NCI-H1417 (cell line): ENCODE measurements at regions not wholly inside any gene's neighbourhood (a gene's known extent, or its start where the extent isn't known, plus 50 kb on each side); places are given as distances from the start of the nearest gene placed in this dataset.

Source experiments
- DNase-seq, 3 experiments: peaks; one replicate each; lab custom pipeline; 2025; lab: John Stamatoyannopoulos, UW

DNA sequence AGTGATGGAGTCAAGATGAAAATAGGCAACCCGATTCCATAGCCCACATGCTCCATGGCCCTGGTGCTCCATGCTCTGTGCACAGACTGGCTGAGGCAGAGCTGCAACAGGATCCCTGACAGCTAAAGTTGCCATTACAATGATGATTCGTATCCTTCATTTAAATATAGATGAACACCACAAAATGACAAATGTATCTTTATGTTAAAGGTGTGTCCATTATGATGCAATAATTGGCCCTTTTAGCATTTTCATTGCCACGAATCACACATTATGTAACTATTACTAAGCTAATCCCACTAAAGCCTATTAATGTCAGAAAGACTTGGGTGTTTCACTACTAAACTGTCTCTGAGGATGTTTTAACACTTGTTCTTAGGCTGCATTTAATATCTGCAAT lies 270.2 kb upstream of the THBS1 start:
- no peak for DNase-seq

- no peak for DNase-seq
Observed at GRCh38 chr15:39312984-39313383, 267.9 kb upstream of the THBS1 start.

GRCh38 chr15:39313467-39313866 lies 267.4 kb upstream of the THBS1 start:
- no peak for DNase-seq

- no peak for DNase-seq
Observed at GRCh38 chr15:39313881-39314280, 267.0 kb upstream of the THBS1 start.

DNA sequence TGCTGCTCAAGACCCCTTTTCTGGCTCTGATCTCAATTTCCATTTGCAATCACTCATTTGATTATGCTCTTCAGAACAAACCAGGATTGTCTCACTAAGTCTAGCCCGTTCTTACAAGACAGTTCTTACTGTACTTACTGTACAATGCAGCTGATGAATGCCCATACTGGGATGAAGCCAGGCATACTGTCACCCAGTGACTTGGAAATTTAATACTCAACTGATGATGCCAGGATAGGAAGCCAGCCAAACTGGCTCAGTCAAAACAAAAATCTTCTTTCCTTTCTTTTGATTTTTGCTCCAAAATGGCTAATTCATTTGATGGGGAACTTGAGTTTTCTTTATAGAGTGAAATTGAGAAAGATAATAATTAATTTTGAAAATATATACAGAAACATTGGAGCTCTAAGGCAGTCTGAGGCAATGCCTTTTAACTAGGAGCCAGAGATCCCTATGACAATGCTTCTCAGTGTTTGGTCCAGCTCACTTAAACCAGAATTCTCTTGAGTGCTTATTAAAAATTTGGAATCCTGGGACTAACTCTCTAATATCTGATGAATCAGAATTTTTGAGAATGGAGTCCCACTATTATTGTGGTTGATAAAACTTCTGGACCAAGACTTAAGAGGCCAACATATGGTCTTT lies 265.6 kb upstream of the THBS1 start:
- no peak for DNase-seq

DNA sequence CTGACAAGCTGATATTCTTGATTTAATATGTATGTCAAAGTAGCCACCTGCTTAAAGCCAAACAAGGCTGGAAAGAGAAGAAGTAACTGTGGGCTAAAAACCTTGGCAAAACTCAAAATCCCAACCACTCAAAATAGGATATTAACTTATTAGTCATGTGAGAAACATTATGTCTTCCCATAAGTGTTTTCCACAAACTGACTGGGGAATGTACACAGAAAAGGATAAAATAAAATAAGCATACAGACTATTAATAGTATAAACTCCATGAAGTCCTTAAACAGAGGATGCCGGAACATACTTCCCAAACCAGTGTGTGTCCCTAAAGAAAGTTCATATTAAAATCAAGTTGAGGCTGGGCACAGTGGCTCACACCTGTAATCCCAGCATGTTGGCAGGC lies 263.7 kb upstream of the THBS1 start:
- no peak for DNase-seq

DNA sequence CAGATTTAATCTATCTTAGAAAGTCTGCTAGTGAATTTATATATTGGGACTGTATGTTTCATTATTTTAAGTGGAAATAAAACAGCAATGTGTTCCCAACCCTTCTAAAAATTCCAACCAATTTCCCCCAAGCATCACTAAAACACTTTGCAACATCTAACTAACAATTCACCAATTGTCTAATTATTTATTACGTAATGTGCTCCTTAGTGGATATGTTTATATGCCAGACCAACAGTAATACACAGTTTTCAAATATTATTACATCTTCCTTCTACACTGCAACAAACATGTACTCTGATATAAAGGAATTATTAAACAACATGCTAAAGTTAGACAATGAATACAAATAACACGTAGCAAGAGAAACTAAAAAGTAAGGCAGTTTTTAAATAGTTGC lies 262.6 kb upstream of the THBS1 start:
- no peak for DNase-seq

GRCh38 chr15:39320355-39320754 lies 260.5 kb upstream of the THBS1 start:
- DNase-seq: no peak

- no peak for DNase-seq
Observed at GRCh38 chr15:39320886-39321285, 260.0 kb upstream of the THBS1 start.

GRCh38 chr15:39321977-39322376 lies 258.9 kb upstream of the THBS1 start:
- no peak for DNase-seq

DNA sequence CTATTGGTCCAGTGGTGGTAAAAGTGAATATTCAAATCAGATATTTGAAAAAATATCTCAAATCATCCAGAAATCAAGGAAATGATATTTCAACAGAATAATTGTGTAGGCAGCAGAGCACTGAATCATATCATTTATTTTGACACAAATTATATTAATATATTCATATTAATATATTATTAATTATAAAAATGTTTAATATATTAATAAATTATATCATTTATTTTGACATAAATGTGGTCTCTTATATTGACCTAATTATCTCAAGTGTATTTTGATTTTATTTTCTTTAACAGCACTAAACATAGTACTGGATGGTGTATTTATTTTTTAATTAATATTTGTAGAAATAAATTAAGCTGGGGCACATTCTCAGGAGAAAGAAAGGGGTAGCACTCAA lies 257.7 kb upstream of the THBS1 start:
- no peak for DNase-seq

DNA sequence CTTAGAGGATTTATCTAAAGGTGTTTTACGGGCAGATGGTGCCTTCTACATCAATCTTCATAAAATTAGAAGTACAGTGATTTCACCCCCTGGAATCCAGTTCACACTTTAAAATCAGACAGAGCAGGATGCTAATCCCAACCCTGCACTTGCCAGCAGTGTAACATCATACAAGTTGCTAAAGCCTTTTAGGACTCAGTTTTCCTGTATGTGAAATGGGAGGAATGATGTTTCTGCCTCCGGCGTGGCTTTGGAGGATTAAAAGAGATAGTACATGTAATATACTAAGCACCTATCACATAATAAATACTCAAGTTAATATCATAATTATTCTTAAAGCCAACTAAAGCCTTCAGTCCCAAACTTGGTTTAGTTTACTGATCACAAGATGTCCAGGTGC lies 257.2 kb upstream of the THBS1 start:
- no peak for DNase-seq

GRCh38 chr15:39326306-39326975 lies 254.4 kb upstream of the THBS1 start:
- DNase-seq: peak in 1 of 3 experiments; percentile 7

GRCh38 chr15:39327005-39327730 lies 253.7 kb upstream of the THBS1 start:
- DNase-seq: no peak

DNA sequence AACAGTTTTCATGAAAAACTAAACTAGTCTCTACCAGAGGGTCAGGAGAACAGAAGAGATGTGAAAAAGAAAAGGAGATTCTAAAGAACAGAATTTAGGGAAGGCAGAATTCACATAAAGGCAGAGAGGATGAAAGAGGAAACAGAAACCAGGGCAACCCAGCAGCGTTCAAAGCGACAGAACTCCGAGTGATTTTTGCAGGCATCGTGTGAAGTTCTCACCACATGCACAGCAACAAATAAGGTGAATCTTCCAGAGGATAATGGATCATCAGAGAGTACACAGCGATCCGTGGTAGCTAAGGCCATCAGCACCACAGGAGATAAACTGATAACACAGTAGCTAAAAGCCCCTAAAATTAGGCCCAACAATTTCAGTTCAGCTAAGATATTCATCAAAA lies 250.8 kb upstream of the THBS1 start:
- no peak for DNase-seq

DNA sequence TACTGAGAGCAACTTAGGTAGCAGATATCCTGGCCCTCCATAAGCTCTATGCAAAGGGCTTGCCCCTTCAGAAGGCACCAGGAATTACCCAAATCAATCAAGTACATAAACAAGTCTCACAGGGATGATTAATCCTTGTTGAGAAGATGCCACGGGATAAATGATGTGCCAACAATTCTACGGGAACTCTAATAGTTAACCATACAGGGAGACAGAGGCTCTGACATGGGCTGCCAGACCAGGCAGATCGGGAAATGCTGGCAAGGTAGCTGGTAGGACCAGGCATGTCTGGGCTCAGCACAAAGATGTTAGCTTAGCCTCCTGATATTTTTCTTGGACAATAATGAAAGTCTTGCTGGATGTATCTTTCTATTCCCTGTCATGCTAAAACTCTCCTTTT lies 249.3 kb upstream of the THBS1 start:
- no peak for DNase-seq

GRCh38 chr15:39332846-39333245 lies 248.0 kb upstream of the THBS1 start:
- peak in 1 of 3 experiments; percentile 15 for DNase-seq

GRCh38 chr15:39333393-39333792 lies 247.5 kb upstream of the THBS1 start:
- no peak for DNase-seq

- DNase-seq: no peak
Observed at GRCh38 chr15:39333896-39334295, 247.0 kb upstream of the THBS1 start.

- DNase-seq: no peak
Observed at GRCh38 chr15:39336926-39337325, 244.0 kb upstream of the THBS1 start.

DNA sequence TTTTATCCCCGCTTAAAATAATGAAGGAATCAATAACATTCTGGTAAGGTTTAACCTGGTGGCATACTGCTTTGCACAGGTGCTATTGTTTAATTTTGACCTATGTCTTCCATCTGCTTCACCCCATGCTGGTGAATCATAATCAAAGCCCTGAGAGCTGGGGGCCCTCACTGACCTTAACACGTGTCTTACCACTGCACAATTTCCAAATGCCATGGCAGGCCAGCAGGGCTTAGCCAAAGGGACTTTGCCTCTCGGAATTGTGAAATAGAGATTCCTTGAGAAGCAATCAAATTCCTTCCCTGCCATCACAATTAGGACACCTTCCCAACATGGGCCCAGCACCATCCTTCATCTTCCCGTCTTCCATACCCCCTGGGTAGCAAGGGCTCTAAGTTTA lies 242.6 kb upstream of the THBS1 start:
- no peak for DNase-seq

- DNase-seq: no peak
Observed at GRCh38 chr15:39340903-39341645, 239.8 kb upstream of the THBS1 start.
